ENCODE measurements at regions not wholly inside any gene's neighbourhood (a gene's known extent, or its start where the extent isn't known, plus 50 kb on each side); places are given as distances from the start of the nearest gene placed in this dataset.

DNA sequence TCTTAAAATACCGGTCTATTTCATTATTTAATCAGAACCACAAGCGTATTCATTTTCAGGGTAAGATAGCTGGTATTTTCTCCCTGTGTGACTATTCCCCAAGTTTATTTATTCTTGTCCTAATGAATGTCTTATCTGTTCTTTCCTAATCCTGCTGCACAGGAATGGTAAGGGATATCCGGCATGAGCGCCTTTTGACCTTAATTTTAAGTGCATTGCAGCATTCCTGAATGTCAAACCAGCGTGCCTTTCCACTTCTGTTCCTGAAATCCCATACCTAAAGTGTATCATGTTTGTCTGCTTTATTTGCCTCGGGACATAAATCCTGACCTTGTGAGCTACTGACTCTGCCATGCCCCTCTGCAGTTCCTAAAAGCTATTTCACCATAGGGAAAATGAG, 1713.2 kb upstream of the FLRT2 start:
- DNase-seq (ENCODE audit: insufficient read length, low spot score) (no peak), FAIRE-seq (no peak)
- TF ChIP-seq SPI1 (IDR thresholded peaks at IDR 0.05; ENCODE audit: low read depth, low read length), result no peak
- no peak for TF ChIP-seq POU2F2 (IDR thresholded peaks at IDR 0.05; ENCODE audit: low read depth, low read length)

DNA sequence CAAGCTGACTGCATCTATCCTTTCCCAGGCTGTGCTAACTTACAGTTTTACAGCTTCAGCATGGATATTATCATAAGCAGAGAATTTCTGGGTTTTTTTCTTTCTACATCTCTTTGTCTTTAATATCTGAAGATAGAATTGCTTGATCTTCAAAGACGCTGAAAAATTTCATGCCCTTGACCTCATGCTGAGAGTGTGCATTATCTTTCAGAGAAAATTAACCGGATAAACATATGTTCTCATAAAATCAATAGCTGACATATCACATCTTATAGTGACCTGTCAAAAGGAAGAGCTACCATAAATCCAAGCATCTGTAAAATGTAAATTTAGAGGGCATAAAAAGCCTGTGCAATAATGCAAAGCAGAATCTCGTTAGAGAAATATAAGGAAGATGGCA, 1704.1 kb upstream of the FLRT2 start:
- FAIRE-seq (no peak), DNase-seq (ENCODE audit: insufficient read length, low spot score) (no peak)
- no peak for TF ChIP-seq POU2F2 (IDR thresholded peaks at IDR 0.05; ENCODE audit: low read depth, low read length)
- TF ChIP-seq POLR2AphosphoS5 (IDR thresholded peaks at IDR 0.05; ENCODE audit: low read depth, low read length), result no peak
- no peak for TF ChIP-seq SPI1 (IDR thresholded peaks at IDR 0.05; ENCODE audit: low read depth, low read length)
- TF ChIP-seq POLR2A (IDR thresholded peaks at IDR 0.05; ENCODE audit: low read depth, low read length), result no peak
- TF ChIP-seq TAF1 (IDR thresholded peaks at IDR 0.05; ENCODE audit: low read depth, low read length), result no peak
- TF ChIP-seq PAX5 (IDR thresholded peaks at IDR 0.05; ENCODE audit: insufficient read depth, low read length, severe bottlenecking), result no peak

DNA sequence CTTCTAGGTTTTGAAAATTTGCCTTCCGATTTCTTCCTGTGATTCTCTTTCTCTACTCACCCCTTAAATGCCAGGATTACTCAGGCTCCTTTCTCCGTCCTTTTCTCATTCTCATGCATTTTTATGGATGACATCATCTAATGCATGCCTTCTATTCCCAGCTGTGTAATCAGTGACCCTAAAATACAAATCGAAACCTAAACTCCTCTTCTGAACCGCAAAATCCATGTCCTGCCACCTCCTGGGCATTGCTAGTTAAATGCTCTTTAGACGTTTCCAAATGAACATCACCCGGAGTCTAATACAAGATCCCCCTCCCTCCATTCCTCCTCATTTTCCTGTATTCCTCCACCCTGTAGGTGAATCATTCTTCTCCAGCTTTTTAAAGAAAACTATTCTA, 1703.1 kb upstream of the FLRT2 start:
- DNase-seq (ENCODE audit: insufficient read length, low spot score), result no peak
- FAIRE-seq, result no peak
- no peak for TF ChIP-seq PAX5 (IDR thresholded peaks at IDR 0.05; ENCODE audit: insufficient read depth, low read length, severe bottlenecking)
- TF ChIP-seq TAF1 (IDR thresholded peaks at IDR 0.05; ENCODE audit: low read depth, low read length), result no peak
- TF ChIP-seq SPI1 (IDR thresholded peaks at IDR 0.05; ENCODE audit: low read depth, low read length), result no peak
- TF ChIP-seq POU2F2 (IDR thresholded peaks at IDR 0.05; ENCODE audit: low read depth, low read length), result no peak
- no peak for TF ChIP-seq POLR2A (IDR thresholded peaks at IDR 0.05; ENCODE audit: low read depth, low read length)
- no peak for TF ChIP-seq POLR2AphosphoS5 (IDR thresholded peaks at IDR 0.05; ENCODE audit: low read depth, low read length)

DNA sequence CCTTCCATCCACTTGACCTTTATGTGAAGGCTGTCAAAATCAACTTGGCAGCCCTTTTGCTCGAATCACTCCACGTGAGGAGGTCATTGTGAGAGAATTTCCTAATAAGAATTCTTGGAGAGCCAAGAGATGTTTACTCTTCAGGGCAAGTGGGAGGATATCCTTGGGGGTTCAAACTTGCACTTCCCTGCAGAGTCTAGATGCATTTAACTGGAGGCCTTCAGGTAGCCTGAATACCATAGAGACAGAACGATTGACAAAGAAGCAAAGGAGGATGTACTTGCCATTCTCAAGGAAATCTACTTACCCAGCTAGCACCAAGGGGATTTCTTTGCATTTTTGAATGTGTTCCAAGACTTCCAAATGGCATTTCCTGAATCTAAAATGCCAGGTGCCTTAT, 1702.6 kb upstream of the FLRT2 start:
- DNase-seq (ENCODE audit: insufficient read length, low spot score) (no peak), FAIRE-seq (no peak)
- TF ChIP-seq SPI1 (IDR thresholded peaks at IDR 0.05; ENCODE audit: low read depth, low read length), result no peak
- TF ChIP-seq POU2F2 (IDR thresholded peaks at IDR 0.05; ENCODE audit: low read depth, low read length), result no peak

DNA sequence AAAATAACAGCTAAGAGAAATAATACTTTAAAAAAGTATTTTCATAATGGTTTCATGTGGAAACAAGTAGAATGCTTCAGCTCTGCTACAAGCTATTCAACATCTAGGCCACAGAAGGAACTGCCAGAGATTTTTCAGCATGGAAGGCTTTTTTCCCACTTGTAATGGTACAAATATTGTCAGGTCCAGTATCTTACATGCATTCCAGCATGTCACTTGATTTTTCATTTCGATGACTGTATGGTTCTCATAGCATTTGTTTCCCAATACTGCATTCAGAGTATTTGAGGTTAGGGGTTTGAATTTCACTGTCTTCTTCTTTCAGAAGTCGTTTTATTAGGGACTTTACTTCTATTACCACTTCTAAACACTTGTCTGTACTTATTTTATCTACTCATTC, 1701.5 kb upstream of the FLRT2 start:
- FAIRE-seq (no peak), DNase-seq (ENCODE audit: insufficient read length, low spot score) (no peak)
- TF ChIP-seq POLR2AphosphoS5 (IDR thresholded peaks at IDR 0.05; ENCODE audit: low read depth, low read length) (no peak), SPI1 (IDR thresholded peaks at IDR 0.05; ENCODE audit: low read depth, low read length) (no peak), TAF1 (IDR thresholded peaks at IDR 0.05; ENCODE audit: low read depth, low read length) (no peak), POLR2A (IDR thresholded peaks at IDR 0.05; ENCODE audit: low read depth, low read length) (no peak), PAX5 (IDR thresholded peaks at IDR 0.05; ENCODE audit: insufficient read depth, low read length, severe bottlenecking) (no peak), POU2F2 (IDR thresholded peaks at IDR 0.05; ENCODE audit: low read depth, low read length) (no peak)

DNA sequence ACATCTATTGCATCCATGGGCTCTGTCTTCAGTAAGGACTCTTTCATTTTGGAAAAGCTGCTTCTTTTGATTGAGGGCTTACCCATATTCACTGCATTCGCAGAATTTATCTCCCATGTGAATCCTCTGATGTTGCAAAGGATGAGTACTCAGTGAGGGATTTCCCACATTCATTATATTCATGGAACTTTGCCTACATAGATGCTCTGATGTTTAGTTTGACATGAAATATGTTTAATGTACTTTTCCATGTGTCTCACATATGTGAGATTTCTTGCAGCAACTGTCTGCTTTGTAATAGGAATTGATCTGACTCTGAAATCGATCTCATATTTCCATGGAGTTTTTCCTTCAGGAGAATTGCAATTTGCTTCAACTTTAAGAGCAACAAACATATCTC, 1699.6 kb upstream of the FLRT2 start:
- TF ChIP-seq SPI1 (IDR thresholded peaks at IDR 0.05; ENCODE audit: low read depth, low read length), result no peak
- no peak for TF ChIP-seq POU2F2 (IDR thresholded peaks at IDR 0.05; ENCODE audit: low read depth, low read length)
- TF ChIP-seq PAX5 (IDR thresholded peaks at IDR 0.05; ENCODE audit: insufficient read depth, low read length, severe bottlenecking), result no peak
- no peak for TF ChIP-seq POLR2AphosphoS5 (IDR thresholded peaks at IDR 0.05; ENCODE audit: low read depth, low read length)
- no peak for TF ChIP-seq TAF1 (IDR thresholded peaks at IDR 0.05; ENCODE audit: low read depth, low read length)
- no peak for TF ChIP-seq POLR2A (IDR thresholded peaks at IDR 0.05; ENCODE audit: low read depth, low read length)
- FAIRE-seq (no peak), DNase-seq (ENCODE audit: insufficient read length, low spot score) (no peak)

DNA sequence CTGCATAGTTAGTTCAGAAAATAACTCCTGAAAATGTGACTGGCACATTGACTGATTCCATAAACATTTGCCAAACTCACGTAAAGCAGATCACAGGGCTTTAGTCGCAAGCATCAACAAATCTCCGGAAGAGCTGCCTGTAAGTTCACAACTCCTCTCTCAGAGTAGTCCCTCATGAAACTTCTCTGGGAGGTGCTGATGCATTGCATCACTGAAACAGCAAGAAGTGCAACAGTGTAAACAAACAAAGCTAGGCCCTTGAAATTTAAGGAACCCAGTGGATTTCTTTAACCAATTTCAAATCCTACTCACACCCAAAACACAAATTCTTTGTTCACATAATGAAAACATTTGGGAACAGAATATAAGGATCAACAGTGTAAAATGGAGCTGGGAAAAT, 1691.7 kb upstream of the FLRT2 start:
- no peak for FAIRE-seq

DNA sequence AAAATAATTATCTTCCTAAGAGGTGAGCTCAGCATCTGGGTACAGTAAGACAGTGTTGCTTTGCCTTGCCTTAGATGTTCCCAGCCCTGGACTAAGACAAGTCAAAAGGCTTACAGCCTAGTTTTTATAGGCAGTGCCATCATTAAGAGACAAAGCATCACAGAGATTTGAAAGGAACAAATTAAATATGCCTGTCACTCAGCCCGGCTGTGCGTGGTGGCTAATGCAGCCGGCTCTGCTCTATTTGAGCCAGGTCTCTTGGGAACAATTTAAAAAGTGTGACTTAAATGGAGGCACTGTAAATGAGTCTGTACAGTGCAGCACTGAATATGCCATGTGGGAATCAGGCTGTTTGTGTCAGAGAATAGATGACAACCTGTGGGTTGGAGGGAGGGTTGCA, 1687.4 kb upstream of the FLRT2 start:
- FAIRE-seq (no peak), DNase-seq (ENCODE audit: insufficient read length, low spot score) (no peak)
- TF ChIP-seq POU2F2 (IDR thresholded peaks at IDR 0.05; ENCODE audit: low read depth, low read length) (no peak), POLR2A (IDR thresholded peaks at IDR 0.05; ENCODE audit: low read depth, low read length) (no peak), POLR2AphosphoS5 (IDR thresholded peaks at IDR 0.05; ENCODE audit: low read depth, low read length) (no peak)

More for the DNA sequence above, 1691.7 kb upstream of the FLRT2 start:
- DNase-seq (ENCODE audit: insufficient read length, low spot score), result no peak
- TF ChIP-seq TAF1 (IDR thresholded peaks at IDR 0.05; ENCODE audit: low read depth, low read length) (no peak), PAX5 (IDR thresholded peaks at IDR 0.05; ENCODE audit: insufficient read depth, low read length, severe bottlenecking) (no peak), POLR2A (IDR thresholded peaks at IDR 0.05; ENCODE audit: low read depth, low read length) (no peak), POU2F2 (IDR thresholded peaks at IDR 0.05; ENCODE audit: low read depth, low read length) (no peak), SPI1 (IDR thresholded peaks at IDR 0.05; ENCODE audit: low read depth, low read length) (no peak), POLR2AphosphoS5 (IDR thresholded peaks at IDR 0.05; ENCODE audit: low read depth, low read length) (no peak)

DNA sequence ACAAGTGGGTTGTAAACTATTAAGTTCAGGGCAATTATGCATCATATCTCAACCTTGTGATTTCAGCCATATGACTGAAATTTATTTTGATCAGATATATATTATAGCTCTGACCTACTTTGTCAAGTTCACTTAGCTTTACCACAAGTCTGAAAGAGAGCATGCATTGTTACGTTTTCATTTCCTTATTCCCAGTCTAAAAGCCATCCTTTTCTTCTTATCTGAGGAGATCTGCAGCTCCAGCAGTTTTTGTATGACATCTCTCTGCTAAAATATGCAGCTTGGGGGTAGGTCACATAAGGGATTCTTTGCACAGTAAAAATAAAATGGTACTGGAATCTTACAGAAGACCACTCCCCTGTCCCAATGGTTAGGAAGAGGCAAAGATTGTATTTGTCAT, 1682.8 kb upstream of the FLRT2 start:
- TF ChIP-seq POLR2A (IDR thresholded peaks at IDR 0.05; ENCODE audit: low read depth, low read length), result no peak
- no peak for TF ChIP-seq SPI1 (IDR thresholded peaks at IDR 0.05; ENCODE audit: low read depth, low read length)
- no peak for TF ChIP-seq TAF1 (IDR thresholded peaks at IDR 0.05; ENCODE audit: low read depth, low read length)
- no peak for TF ChIP-seq PAX5 (IDR thresholded peaks at IDR 0.05; ENCODE audit: insufficient read depth, low read length, severe bottlenecking)
- TF ChIP-seq POU2F2 (IDR thresholded peaks at IDR 0.05; ENCODE audit: low read depth, low read length), result no peak
- no peak for TF ChIP-seq POLR2AphosphoS5 (IDR thresholded peaks at IDR 0.05; ENCODE audit: low read depth, low read length)
- FAIRE-seq (no peak), DNase-seq (ENCODE audit: insufficient read length, low spot score) (no peak)

DNA sequence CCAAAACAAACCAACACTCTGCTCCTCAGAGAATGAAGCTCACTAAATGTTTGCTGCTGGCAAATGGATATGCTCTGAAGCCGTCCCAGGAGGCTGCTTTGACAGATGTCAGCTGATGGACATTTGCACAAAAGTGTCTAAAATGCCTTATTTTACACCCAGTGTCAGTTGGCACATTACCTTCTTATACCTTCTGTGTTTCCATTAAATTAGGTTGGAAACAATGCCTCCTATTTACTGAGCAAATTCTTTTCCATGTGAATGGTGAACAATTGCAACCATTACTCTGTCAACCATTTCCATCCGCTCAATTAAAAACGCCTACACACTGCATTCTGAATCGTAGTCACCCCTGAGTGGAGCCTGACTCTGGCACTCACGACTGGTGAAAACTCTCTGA, 1679.9 kb upstream of the FLRT2 start:
- FAIRE-seq (no peak), DNase-seq (ENCODE audit: insufficient read length, low spot score) (no peak)
- TF ChIP-seq POU2F2 (IDR thresholded peaks at IDR 0.05; ENCODE audit: low read depth, low read length) (no peak), TAF1 (IDR thresholded peaks at IDR 0.05; ENCODE audit: low read depth, low read length) (no peak), POLR2AphosphoS5 (IDR thresholded peaks at IDR 0.05; ENCODE audit: low read depth, low read length) (no peak), POLR2A (IDR thresholded peaks at IDR 0.05; ENCODE audit: low read depth, low read length) (no peak), PAX5 (IDR thresholded peaks at IDR 0.05; ENCODE audit: insufficient read depth, low read length, severe bottlenecking) (no peak), SPI1 (IDR thresholded peaks at IDR 0.05; ENCODE audit: low read depth, low read length) (no peak)

DNA sequence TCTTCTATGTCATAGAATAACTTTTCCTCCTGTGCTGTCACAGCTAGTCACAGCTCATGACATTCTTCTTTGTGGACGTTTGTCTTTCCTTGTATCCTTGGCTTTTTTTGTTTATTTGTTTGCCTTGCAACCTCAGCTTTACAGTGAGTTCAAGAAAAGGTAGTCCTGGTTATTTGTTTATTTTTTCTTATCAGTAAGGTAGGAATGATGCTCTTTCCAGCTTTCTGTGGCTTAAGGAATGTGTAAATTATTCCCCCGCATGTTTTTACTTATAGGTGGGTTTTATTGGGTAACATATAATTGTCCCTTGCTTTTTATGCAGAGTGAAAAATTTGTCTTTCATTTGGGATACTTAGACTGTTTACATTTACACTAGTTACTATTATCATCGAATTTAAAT, 1673.6 kb upstream of the FLRT2 start:
- DNase-seq (ENCODE audit: insufficient read length, low spot score) (no peak), FAIRE-seq (no peak)
- no peak for TF ChIP-seq POU2F2 (IDR thresholded peaks at IDR 0.05; ENCODE audit: low read depth, low read length)
- TF ChIP-seq TAF1 (IDR thresholded peaks at IDR 0.05; ENCODE audit: low read depth, low read length), result no peak
- no peak for TF ChIP-seq POLR2A (IDR thresholded peaks at IDR 0.05; ENCODE audit: low read depth, low read length)
- TF ChIP-seq PAX5 (IDR thresholded peaks at IDR 0.05; ENCODE audit: insufficient read depth, low read length, severe bottlenecking), result no peak
- TF ChIP-seq POLR2AphosphoS5 (IDR thresholded peaks at IDR 0.05; ENCODE audit: low read depth, low read length), result no peak
- TF ChIP-seq SPI1 (IDR thresholded peaks at IDR 0.05; ENCODE audit: low read depth, low read length), result no peak

Data from GM12891 (cell line).